IMR-90 (cell line): ENCODE measurements at regions not wholly inside any gene's neighbourhood (a gene's known extent, or its start where the extent isn't known, plus 50 kb on each side); places are given as distances from the start of the nearest gene placed in this dataset.

ENCODE experiments used
- ATAC-seq: fragments of 200-7000 bp; cut with Tn5 transposase; 2 replicates; pipeline ENCODE4 v1.9.1; 2020; ENCODE audit warnings: low read depth, mild to moderate bottlenecking, moderate library complexity
- BruUV-seq: library from RNA; stranded (reverse); fragments of 400-500 nt; replicated peaks from 2 replicates; lab custom pipeline; 2021; lab: Mats Ljungman, UMichigan
- CTCF ChIA-PET: fragments of 300-600 bp; formaldehyde crosslinking; extraction: SDS; loops from one replicate; lab custom pipeline; 2021; ENCODE audit warnings: antibody characterized with exemption; lab: Yijun Ruan, JAX
- POLR2A ChIA-PET: fragments of 300-600 bp; sonication (Branson Sonifier 250); formaldehyde crosslinking; loops from one replicate; lab custom pipeline; 2022; ENCODE audit warnings: antibody characterized with exemption; ENCODE audit not compliant: unreplicated experiment; lab: Charles Lee
- DNase-seq: peaks from one replicate; pipeline ENCODE4 v3.0.0; 2013
- H2AFZ ChIP-seq: replicated peaks from 2 replicates; pipeline ENCODE3; 2013; ENCODE audit warnings: low read length, mild to moderate bottlenecking; ENCODE audit not compliant: poor library complexity
- H2AK5ac ChIP-seq: 2 replicates; pipeline ENCODE4 v1.6.1; 2013; ENCODE audit warnings: low read depth, low read length, inconsistent platforms
- H2AK9ac ChIP-seq: replicated peaks from 2 replicates; pipeline ENCODE3; 2013; ENCODE audit warnings: mild to moderate bottlenecking, low read depth, low read length, moderate library complexity; ENCODE audit not compliant: poor library complexity
- H2BK120ac ChIP-seq: 2 replicates; pipeline ENCODE4 v1.6.1; 2013; ENCODE audit warnings: low read depth, low read length, inconsistent platforms
- H2BK15ac ChIP-seq: 3 replicates; pipeline ENCODE4 v1.6.1; 2013; ENCODE audit warnings: low read depth, low read length, inconsistent platforms
- H2BK20ac ChIP-seq: 2 replicates; pipeline ENCODE4 v1.6.1; 2013; ENCODE audit warnings: low read depth, mild to moderate bottlenecking, inconsistent platforms, low read length, moderate library complexity
- H2BK5ac ChIP-seq: 2 replicates; pipeline ENCODE4 v1.6.1; 2013; ENCODE audit warnings: mild to moderate bottlenecking, low read depth, low read length, inconsistent platforms; ENCODE audit not compliant: poor library complexity, severe bottlenecking
- H3K14ac ChIP-seq: replicated peaks from 2 replicates; pipeline ENCODE4 v1.6.1; 2013; ENCODE audit warnings: low read depth, low read length, inconsistent platforms
- H3K18ac ChIP-seq: 2 replicates; pipeline ENCODE4 v1.6.1; 2013; ENCODE audit warnings: low read depth, low read length, control low read depth
- H3K23ac ChIP-seq: 2 replicates; pipeline ENCODE4 v1.6.1; 2013; ENCODE audit warnings: low read depth, low read length, inconsistent platforms
- H3K27ac ChIP-seq: 2 replicates; pipeline ENCODE4 v1.5.1; 2013; ENCODE audit warnings: mild to moderate bottlenecking, control low read depth, low read length; ENCODE audit not compliant: insufficient read depth
- H3K27me3 ChIP-seq: 2 replicates; pipeline ENCODE4 v1.6.1; 2013; ENCODE audit warnings: low read length; ENCODE audit not compliant: control insufficient read depth, insufficient read depth
- H3K36me3 ChIP-seq: 2 replicates; pipeline ENCODE4 v1.6.1; 2013; ENCODE audit warnings: low read length, mixed read lengths; ENCODE audit not compliant: control insufficient read depth, insufficient read depth
- H3K4ac ChIP-seq: 2 replicates; pipeline ENCODE4 v1.6.1; 2013; ENCODE audit warnings: low read depth, low read length, inconsistent platforms
- H3K4me1 ChIP-seq: 2 replicates; pipeline ENCODE4 v1.6.1; 2013; ENCODE audit warnings: low read length, mixed read lengths; ENCODE audit not compliant: control insufficient read depth, insufficient read depth
- H3K4me2 ChIP-seq: 2 replicates; pipeline ENCODE4 v1.6.1; 2013; ENCODE audit warnings: low read depth, mild to moderate bottlenecking, control low read depth, low read length, moderate library complexity
- H3K4me3 ChIP-seq: 2 replicates; pipeline ENCODE4 v1.5.1; 2013; ENCODE audit warnings: low read depth, mild to moderate bottlenecking, control low read depth, low read length, moderate library complexity; ENCODE audit not compliant: insufficient read depth
- H3K56ac ChIP-seq: 2 replicates; pipeline ENCODE4 v1.6.1; 2013; ENCODE audit warnings: low read length, inconsistent platforms; ENCODE audit not compliant: insufficient read depth; ENCODE audit errors: extremely low read depth
- H3K79me1 ChIP-seq, 2 experiments: 2 replicates each; pipeline ENCODE4 v1.6.1; 2013; ENCODE audit warnings: low read length in 2 of 2, inconsistent platforms in 1 of 2, low read depth in 1 of 2
- H3K9ac ChIP-seq: 2 replicates; pipeline ENCODE4 v1.6.1; 2013; ENCODE audit warnings: low read depth, low read length, control low read depth
- H3K9me1 ChIP-seq: 2 replicates; pipeline ENCODE4 v1.6.1; 2013; ENCODE audit warnings: low read length, inconsistent platforms; ENCODE audit not compliant: insufficient read depth
- H3K9me3 ChIP-seq: 2 replicates; pipeline ENCODE4 v1.6.1; 2013; ENCODE audit warnings: low read length; ENCODE audit not compliant: control insufficient read depth, insufficient read depth
- H4K20me1 ChIP-seq: 2 replicates; pipeline ENCODE4 v1.6.1; 2013; ENCODE audit warnings: low read length, inconsistent platforms; ENCODE audit not compliant: insufficient read depth
- H4K5ac ChIP-seq: 2 replicates; pipeline ENCODE4 v1.6.1; 2013; ENCODE audit warnings: mild to moderate bottlenecking, low read depth, low read length, control low read depth
- H4K8ac ChIP-seq, 2 experiments: 2 replicates each; pipeline ENCODE4 v1.6.1; 2013; ENCODE audit warnings: low read depth in 2 of 2, low read length in 2 of 2, control low read depth in 1 of 2, inconsistent platforms in 1 of 2
- H4K91ac ChIP-seq: 2 replicates; pipeline ENCODE4 v1.6.1; 2013; ENCODE audit warnings: low read depth, low read length, inconsistent platforms; ENCODE audit not compliant: insufficient read depth
- BHLHE40 ChIP-seq: fragments of 150-350 bp; IDR thresholded peaks from 2 replicates; pipeline ENCODE4 v1.6.1; 2016; ENCODE audit warnings: mild to moderate bottlenecking, low read depth, low read length
- CHD1 ChIP-seq: IDR thresholded peaks from 2 replicates; pipeline ENCODE4 v1.6.1; 2012; ENCODE audit warnings: low read depth, low read length, improper control_type of control experiment
- MXI1 ChIP-seq: IDR thresholded peaks from 2 replicates; pipeline ENCODE4 v1.6.1; 2012; ENCODE audit warnings: low read depth, mild to moderate bottlenecking, low read length, moderate library complexity, borderline replicate concordance
- NFE2L2 ChIP-seq: fragments of 150-350 bp; IDR thresholded peaks from 2 replicates; pipeline ENCODE4 v1.6.1; 2016; ENCODE audit warnings: low read depth, mild to moderate bottlenecking, low read length
- WGBS, 2 experiments: methylation state at CpG; one replicate each; pipeline versions ENCODE4 v1.1.5 to v1.1.7; 2013; ENCODE audit warnings: missing lambda C conversion rate in 2 of 2; ENCODE audit not compliant: insufficient read length in 1 of 2; ENCODE audit errors: extremely low coverage in 2 of 2; 5-methylcytosine and 5-hydroxymethylcytosine counted together
- dilution Hi-C: fragments of 300-500 bp; cut with HindIII; formaldehyde crosslinking; loops from one replicate; pipeline ENCODE4 v1.14.3; 2018; ENCODE audit warnings: low sequenced_read_pairs; ENCODE audit not compliant: unreplicated experiment
- in situ Hi-C: fragments of 300-500 bp; cut with MboI; formaldehyde crosslinking; loops from 3 replicates; pipeline ENCODE4 v1.14.3; 2019; ENCODE audit warnings: low sequenced_read_pairs, inconsistent platforms, mixed read lengths
- intact Hi-C: fragments of 100-400 bp; cut with micrococcal nuclease; formaldehyde crosslinking; loops from 2 replicates; pipeline ENCODE4 v1.10.0; 2022
- TF ChIP-seq, protein P1 (sequence below): fragments of 150-350 bp; IDR thresholded peaks from 2 replicates; pipeline ENCODE4 v1.6.1; 2016; ENCODE audit warnings: low read depth, mild to moderate bottlenecking, low read length, moderate library complexity, borderline replicate concordance

DNA sequence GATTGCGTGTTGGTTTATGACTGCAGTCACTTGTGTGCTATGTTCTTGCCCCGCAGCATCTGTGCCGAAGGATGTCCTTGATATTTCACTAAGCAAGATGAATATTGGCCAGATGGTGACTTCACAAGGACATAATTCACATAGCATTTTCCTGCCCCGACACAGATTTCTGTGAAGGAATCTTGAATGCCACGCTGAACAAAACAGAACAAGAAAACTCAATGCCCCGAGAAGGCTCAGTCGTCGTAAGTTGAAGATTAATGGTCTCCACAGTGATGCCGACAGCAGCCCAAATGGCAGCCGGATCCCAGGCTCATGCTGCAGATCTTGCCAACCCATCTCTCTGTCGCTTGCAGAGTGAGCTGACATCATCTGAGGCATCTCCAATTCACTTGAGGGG is 145.9 kb downstream of the CPEB2 start:
- DNase-seq, result no peak
- in situ Hi-C loops, result no loop called here
- 35% methylated on average over 2 of the region's 11 CpGs; no CpG with 5 or more reads in 1 of the 2 experiments for WGBS, 2 experiments

More for the DNA sequence above, 145.9 kb downstream of the CPEB2 start:
- ATAC-seq, result no peak
- H3K4ac ChIP-seq, result peak overlapping the region; percentile 31; the same call in 1 of the 2 replicates
- no peaks in the 10 kb centered on the region for H3K36me3 ChIP-seq
- H3K79me1 ChIP-seq, result no peaks in the 10 kb centered on the region
- peak overlapping the region; percentile 95; the same call in 1 of the 2 replicates for H2BK120ac ChIP-seq
- H3K9me1 ChIP-seq, result peaks cover 12% of the 10 kb centered on the region
- H3K4me2 ChIP-seq, result no peak overlapping the region
- no peak overlapping the region for H3K9ac ChIP-seq
- H4K5ac ChIP-seq, result peak overlapping the region; percentile 7; the same call in 1 of the 2 replicates
- POLR2A ChIA-PET, result no interaction called here
- H4K8ac ChIP-seq, result peak overlapping the region in 1 of 2 experiments; percentile 24; a peak in 1 of 4 replicates
- BruUV-seq, result no TSS peak
- no peaks in the 10 kb centered on the region for H3K9me3 ChIP-seq
- H3K4me1 ChIP-seq, result peaks cover 13% of the 10 kb centered on the region
- H3K27ac ChIP-seq, result no peak overlapping the region
- no peak overlapping the region for H2AK9ac ChIP-seq
- no peak overlapping the region for H2BK15ac ChIP-seq
- peak overlapping the region; percentile 56 for H2AFZ ChIP-seq
- no peak overlapping the region for H3K23ac ChIP-seq
- peak overlapping the region; percentile 42; the same call in 1 of the 2 replicates for H2BK20ac ChIP-seq
- no peaks in the 10 kb centered on the region for H3K27me3 ChIP-seq
- no peak overlapping the region for H3K18ac ChIP-seq
- CTCF ChIA-PET, result no interaction called here
- dilution Hi-C loops, result no loop called here
- H2AK5ac ChIP-seq, result no peak overlapping the region
- H3K56ac ChIP-seq, result no peak overlapping the region
- TF ChIP-seq MXI1 (no peak), NFE2L2 (no peak), BHLHE40 (no peak), CHD1 (no peak)
- TF ChIP-seq, protein P1, sequence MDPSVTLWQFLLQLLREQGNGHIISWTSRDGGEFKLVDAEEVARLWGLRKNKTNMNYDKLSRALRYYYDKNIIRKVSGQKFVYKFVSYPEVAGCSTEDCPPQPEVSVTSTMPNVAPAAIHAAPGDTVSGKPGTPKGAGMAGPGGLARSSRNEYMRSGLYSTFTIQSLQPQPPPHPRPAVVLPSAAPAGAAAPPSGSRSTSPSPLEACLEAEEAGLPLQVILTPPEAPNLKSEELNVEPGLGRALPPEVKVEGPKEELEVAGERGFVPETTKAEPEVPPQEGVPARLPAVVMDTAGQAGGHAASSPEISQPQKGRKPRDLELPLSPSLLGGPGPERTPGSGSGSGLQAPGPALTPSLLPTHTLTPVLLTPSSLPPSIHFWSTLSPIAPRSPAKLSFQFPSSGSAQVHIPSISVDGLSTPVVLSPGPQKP, result no peak
- no peak overlapping the region; the same call in 1 of the 2 replicates for H4K91ac ChIP-seq
- no peak overlapping the region for H3K4me3 ChIP-seq
- H2BK5ac ChIP-seq, result no peak overlapping the region
- intact Hi-C loops, result no loop called here
- no peak overlapping the region for H3K14ac ChIP-seq
- no peaks in the 10 kb centered on the region for H4K20me1 ChIP-seq
